Neural cell (in vitro differentiated cells): ENCODE measurements at regions not wholly inside any gene's neighbourhood (a gene's known extent, or its start where the extent isn't known, plus 50 kb on each side); places are given as distances from the start of the nearest gene placed in this dataset.

Experiments used
- EP300 ChIP-seq: fragments of 450-650 bp; conservative IDR thresholded peaks from 2 replicates; pipeline ENCODE4 v1.6.1; 2014; ENCODE audit warnings: antibody characterized with exemption, mild to moderate bottlenecking, moderate library complexity; ENCODE audit not compliant: poor library complexity, severe bottlenecking
- EZH2 ChIP-seq: fragments of 200-600, 300-800 bp; shearing (Covaris generic), sonication (generic); IDR thresholded peaks from 2 replicates; pipeline ENCODE4 v1.6.1; 2014; ENCODE audit warnings: antibody characterized with exemption, low read length, borderline replicate concordance, mild to moderate bottlenecking; ENCODE audit not compliant: insufficient read depth, poor library complexity, severe bottlenecking
- MXI1 ChIP-seq: fragments of 450-650 bp; conservative IDR thresholded peaks from 2 replicates; pipeline ENCODE4 v1.6.1; 2014; ENCODE audit warnings: antibody characterized with exemption, mild to moderate bottlenecking; ENCODE audit not compliant: poor library complexity, severe bottlenecking
- POLR2AphosphoS5 ChIP-seq: IDR thresholded peaks from 2 replicates; pipeline ENCODE4 v1.6.1; 2012
- RAD21 ChIP-seq: fragments of 450-650 bp; conservative IDR thresholded peaks from 2 replicates; pipeline ENCODE4 v1.6.1; 2014; ENCODE audit warnings: antibody characterized with exemption, mild to moderate bottlenecking, moderate library complexity
- SMC3 ChIP-seq: fragments of 450-650 bp; conservative IDR thresholded peaks from 2 replicates; pipeline ENCODE4 v1.6.1; 2014; ENCODE audit warnings: antibody characterized with exemption, mild to moderate bottlenecking, moderate library complexity; ENCODE audit not compliant: poor library complexity
- TAF1 ChIP-seq: IDR thresholded peaks from 2 replicates; pipeline ENCODE4 v1.6.1; 2012; ENCODE audit warnings: low read depth
- TF ChIP-seq, protein P1 (sequence below): fragments of 450-650 bp; IDR thresholded peaks from 2 replicates; pipeline ENCODE4 v1.5.1; 2014; ENCODE audit warnings: antibody characterized with exemption, mild to moderate bottlenecking, moderate library complexity; ENCODE audit not compliant: poor library complexity, severe bottlenecking
- TF ChIP-seq, protein P2 (sequence below): IDR thresholded peaks from 2 replicates; pipeline ENCODE4 v1.6.1; 2012; ENCODE audit warnings: borderline replicate concordance

DNA sequence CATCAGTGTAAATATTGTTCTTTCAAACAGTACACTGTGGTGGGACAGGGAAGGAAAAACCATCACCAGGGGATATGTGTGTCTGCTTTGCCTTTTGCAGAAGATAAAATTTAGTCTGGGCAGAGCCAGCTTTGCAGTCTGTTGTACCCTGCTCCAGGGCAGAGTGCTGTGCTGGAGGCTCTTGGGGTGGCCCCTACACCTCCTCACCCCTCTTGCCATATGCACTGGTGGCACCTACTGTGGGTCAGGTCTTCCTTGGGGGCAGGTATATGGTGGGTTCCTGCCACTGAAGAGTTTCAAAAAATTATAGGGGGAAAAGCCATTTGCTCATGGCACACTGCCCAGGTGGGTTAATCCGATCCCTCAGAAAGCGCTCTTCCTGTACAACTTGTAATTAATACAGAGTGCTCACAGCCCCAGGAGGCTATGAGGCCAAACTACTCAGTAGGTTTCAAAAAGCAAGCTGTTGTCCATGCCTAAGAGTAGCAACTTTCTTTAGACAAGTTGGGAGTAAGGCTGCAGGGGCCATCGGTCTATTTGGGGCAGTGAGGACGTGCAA is 112.7 kb upstream of the BMPER start:
- TF ChIP-seq EP300 (no peak), POLR2AphosphoS5 (no peak), TAF1 (no peak), RAD21 (no peak), EZH2 (no peak), SMC3 (no peak), MXI1 (no peak)
- TF ChIP-seq, protein P1, sequence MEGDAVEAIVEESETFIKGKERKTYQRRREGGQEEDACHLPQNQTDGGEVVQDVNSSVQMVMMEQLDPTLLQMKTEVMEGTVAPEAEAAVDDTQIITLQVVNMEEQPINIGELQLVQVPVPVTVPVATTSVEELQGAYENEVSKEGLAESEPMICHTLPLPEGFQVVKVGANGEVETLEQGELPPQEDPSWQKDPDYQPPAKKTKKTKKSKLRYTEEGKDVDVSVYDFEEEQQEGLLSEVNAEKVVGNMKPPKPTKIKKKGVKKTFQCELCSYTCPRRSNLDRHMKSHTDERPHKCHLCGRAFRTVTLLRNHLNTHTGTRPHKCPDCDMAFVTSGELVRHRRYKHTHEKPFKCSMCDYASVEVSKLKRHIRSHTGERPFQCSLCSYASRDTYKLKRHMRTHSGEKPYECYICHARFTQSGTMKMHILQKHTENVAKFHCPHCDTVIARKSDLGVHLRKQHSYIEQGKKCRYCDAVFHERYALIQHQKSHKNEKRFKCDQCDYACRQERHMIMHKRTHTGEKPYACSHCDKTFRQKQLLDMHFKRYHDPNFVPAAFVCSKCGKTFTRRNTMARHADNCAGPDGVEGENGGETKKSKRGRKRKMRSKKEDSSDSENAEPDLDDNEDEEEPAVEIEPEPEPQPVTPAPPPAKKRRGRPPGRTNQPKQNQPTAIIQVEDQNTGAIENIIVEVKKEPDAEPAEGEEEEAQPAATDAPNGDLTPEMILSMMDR = no peak
- TF ChIP-seq, protein P2, sequence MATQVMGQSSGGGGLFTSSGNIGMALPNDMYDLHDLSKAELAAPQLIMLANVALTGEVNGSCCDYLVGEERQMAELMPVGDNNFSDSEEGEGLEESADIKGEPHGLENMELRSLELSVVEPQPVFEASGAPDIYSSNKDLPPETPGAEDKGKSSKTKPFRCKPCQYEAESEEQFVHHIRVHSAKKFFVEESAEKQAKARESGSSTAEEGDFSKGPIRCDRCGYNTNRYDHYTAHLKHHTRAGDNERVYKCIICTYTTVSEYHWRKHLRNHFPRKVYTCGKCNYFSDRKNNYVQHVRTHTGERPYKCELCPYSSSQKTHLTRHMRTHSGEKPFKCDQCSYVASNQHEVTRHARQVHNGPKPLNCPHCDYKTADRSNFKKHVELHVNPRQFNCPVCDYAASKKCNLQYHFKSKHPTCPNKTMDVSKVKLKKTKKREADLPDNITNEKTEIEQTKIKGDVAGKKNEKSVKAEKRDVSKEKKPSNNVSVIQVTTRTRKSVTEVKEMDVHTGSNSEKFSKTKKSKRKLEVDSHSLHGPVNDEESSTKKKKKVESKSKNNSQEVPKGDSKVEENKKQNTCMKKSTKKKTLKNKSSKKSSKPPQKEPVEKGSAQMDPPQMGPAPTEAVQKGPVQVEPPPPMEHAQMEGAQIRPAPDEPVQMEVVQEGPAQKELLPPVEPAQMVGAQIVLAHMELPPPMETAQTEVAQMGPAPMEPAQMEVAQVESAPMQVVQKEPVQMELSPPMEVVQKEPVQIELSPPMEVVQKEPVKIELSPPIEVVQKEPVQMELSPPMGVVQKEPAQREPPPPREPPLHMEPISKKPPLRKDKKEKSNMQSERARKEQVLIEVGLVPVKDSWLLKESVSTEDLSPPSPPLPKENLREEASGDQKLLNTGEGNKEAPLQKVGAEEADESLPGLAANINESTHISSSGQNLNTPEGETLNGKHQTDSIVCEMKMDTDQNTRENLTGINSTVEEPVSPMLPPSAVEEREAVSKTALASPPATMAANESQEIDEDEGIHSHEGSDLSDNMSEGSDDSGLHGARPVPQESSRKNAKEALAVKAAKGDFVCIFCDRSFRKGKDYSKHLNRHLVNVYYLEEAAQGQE = no peak
